22Rv1 (cell line): ENCODE measurements at regions not wholly inside any gene's neighbourhood (a gene's known extent, or its start where the extent isn't known, plus 50 kb on each side); places are given as distances from the start of the nearest gene placed in this dataset.

Experiments
- H3K27ac ChIP-seq: fragments of 450-650 bp; 2 replicates; pipeline ENCODE4 v1.5.1; 2017
- CTCF ChIP-seq: fragments of 450-650 bp; IDR thresholded peaks from 2 replicates; pipeline ENCODE4 v1.5.1; 2017; ENCODE audit warnings: mild to moderate bottlenecking
- ZFX ChIP-seq: fragments of 450-650 bp; IDR thresholded peaks from 2 replicates; pipeline ENCODE4 v1.6.1; 2017; ENCODE audit warnings: antibody characterized with exemption, borderline replicate concordance

GRCh38 chr5:9743507-9743906 is 113.4 kb upstream of the TAS2R1 start:
- no peak overlapping the region for H3K27ac ChIP-seq
- TF ChIP-seq ZFX (no peak), CTCF (no peak)

GRCh38 chr5:9742848-9743247 is 112.7 kb upstream of the TAS2R1 start:
- TF ChIP-seq CTCF (no peak), ZFX (no peak)
- H3K27ac ChIP-seq, result no peak overlapping the region

- TF ChIP-seq CTCF (no peak), ZFX (no peak)
- H3K27ac ChIP-seq, result no peak overlapping the region
Observed at GRCh38 chr5:9739135-9739534, 109.0 kb upstream of the TAS2R1 start.

GRCh38 chr5:9737265-9737664 is 107.1 kb upstream of the TAS2R1 start:
- no peak overlapping the region for H3K27ac ChIP-seq
- TF ChIP-seq CTCF, result no peak
- TF ChIP-seq ZFX, result no peak

- TF ChIP-seq CTCF (no peak), ZFX (no peak)
- no peak overlapping the region for H3K27ac ChIP-seq
Observed at GRCh38 chr5:9733486-9733885, 103.3 kb upstream of the TAS2R1 start.

GRCh38 chr5:9731159-9731558 is 101.0 kb upstream of the TAS2R1 start:
- no peak overlapping the region for H3K27ac ChIP-seq
- TF ChIP-seq ZFX (no peak), CTCF (no peak)

- H3K27ac ChIP-seq, result no peak overlapping the region
- TF ChIP-seq CTCF, result no peak
- no peak for TF ChIP-seq ZFX
Observed at GRCh38 chr5:9728261-9728660, 98.1 kb upstream of the TAS2R1 start.
